OCI-LY7 (cell line): ENCODE measurements at regions not wholly inside any gene's neighbourhood (a gene's known extent, or its start where the extent isn't known, plus 50 kb on each side); places are given as distances from the start of the nearest gene placed in this dataset.

Experiments used
- BruUV-seq: library from RNA; stranded (reverse); fragments of 400-500 nt; replicated peaks from 2 replicates; lab custom pipeline; 2021; lab: Mats Ljungman, UMichigan
- CTCF ChIA-PET: fragments of 300-600 bp; sonication (Branson Sonifier 250); formaldehyde crosslinking; loops from one replicate; lab custom pipeline; 2022; ENCODE audit warnings: antibody characterized with exemption; ENCODE audit not compliant: unreplicated experiment; lab: Charles Lee
- POLR2A ChIA-PET: fragments of 300-600 bp; sonication (Branson Sonifier 250); formaldehyde crosslinking; loops from one replicate; lab custom pipeline; 2022; ENCODE audit warnings: antibody characterized with exemption; lab: Charles Lee
- DNase-seq: peaks from one replicate; pipeline ENCODE4 v3.0.0-alpha.2; 2015; ENCODE audit warnings: low spot score
- H2AFZ ChIP-seq: fragments of 200-600 bp; sonication (generic), shearing (Covaris generic); 2 replicates; pipeline ENCODE4 v1.6.1; 2014; ENCODE audit warnings: mild to moderate bottlenecking, antibody characterized with exemption, low read length, moderate library complexity
- H3K27ac ChIP-seq: fragments of 200-600 bp; sonication (generic); 2 replicates; pipeline ENCODE4 v1.5.1; 2014; ENCODE audit warnings: mixed run types, low read depth, mild to moderate bottlenecking, moderate library complexity, low read length, inconsistent platforms; ENCODE audit not compliant: poor library complexity, severe bottlenecking
- H3K36me3 ChIP-seq: fragments of 200-600 bp; sonication (generic); 2 replicates; pipeline ENCODE4 v1.6.1; 2014; ENCODE audit warnings: mild to moderate bottlenecking, antibody characterized with exemption, low read length, moderate library complexity, mixed read lengths; ENCODE audit not compliant: insufficient read depth
- H3K4me1 ChIP-seq: fragments of 200-600 bp; sonication (generic); 2 replicates; pipeline ENCODE4 v1.5.1; 2014; ENCODE audit warnings: mild to moderate bottlenecking, low read length; ENCODE audit not compliant: insufficient read depth, poor library complexity, severe bottlenecking
- H3K4me2 ChIP-seq: fragments of 200-600 bp; sonication (generic); 2 replicates; pipeline ENCODE4 v1.6.1; 2014; ENCODE audit warnings: mild to moderate bottlenecking, low read length
- H3K4me3 ChIP-seq: fragments of 200-600 bp; sonication (generic); 2 replicates; pipeline ENCODE4 v1.5.1; 2014; ENCODE audit warnings: mild to moderate bottlenecking, low read depth, low read length; ENCODE audit not compliant: poor library complexity, severe bottlenecking
- H3K79me2 ChIP-seq: fragments of 200-600 bp; sonication (generic); 2 replicates; pipeline ENCODE4 v1.6.1; 2016; ENCODE audit warnings: low read depth, mild to moderate bottlenecking, low read length, moderate library complexity, mixed read lengths; ENCODE audit not compliant: insufficient read depth
- H3K9me2 ChIP-seq: fragments of 200-600 bp; sonication (generic); 2 replicates; pipeline ENCODE4 v1.6.1; 2016; ENCODE audit warnings: mild to moderate bottlenecking, low read length, mixed read lengths; ENCODE audit not compliant: insufficient read depth
- H3K9me3 ChIP-seq: fragments of 200-600 bp; sonication (generic); 2 replicates; pipeline ENCODE4 v1.6.1; 2014; ENCODE audit warnings: mild to moderate bottlenecking, mixed run types, low read length, mixed read lengths
- H4K20me1 ChIP-seq: fragments of 200-600 bp; sonication (generic); 2 replicates; pipeline ENCODE4 v1.6.1; 2014; ENCODE audit warnings: mild to moderate bottlenecking, antibody characterized with exemption, low read length, moderate library complexity, mixed read lengths; ENCODE audit not compliant: insufficient read depth
- EZH2phosphoT487 ChIP-seq: fragments of 200-600 bp; sonication (generic); IDR thresholded peaks from 2 replicates; pipeline ENCODE4 v1.6.1; 2018; ENCODE audit warnings: low read depth, borderline replicate concordance, mild to moderate bottlenecking, mixed run types, antibody characterized with exemption, low read length, moderate library complexity, mixed read lengths
- intact Hi-C: fragments of 100-400 bp; cut with micrococcal nuclease; formaldehyde crosslinking; loops from one replicate; pipeline ENCODE4 v1.10.0; 2022; ENCODE audit not compliant: unreplicated experiment
- TF ChIP-seq, protein P1 (sequence below): fragments of 200-600 bp; sonication (generic); conservative IDR thresholded peaks from 2 replicates; pipeline ENCODE4 v1.5.1; 2014; ENCODE audit warnings: mild to moderate bottlenecking, antibody characterized with exemption, low read length, moderate library complexity, mixed read lengths

GRCh38 chr3:167929968-167930367 lies 165.8 kb downstream of the GOLIM4 start:
- ChIA-PET POLR2A (interaction anchor here (0.6 to 0.9 kb wide), 2 partner anchors 99 to 1219 kb away, joined by 3 to 4 read pairs; no protein-coding TSS in a partner anchor), CTCF (no interaction called here)
- Histone ChIP-seq H3K9me2 (no peaks in the 10 kb centered on the region), H3K36me3 (no peaks in the 10 kb centered on the region), H4K20me1 (no peaks in the 10 kb centered on the region), H2AFZ (no peak overlapping the region), H3K4me3 (no peak overlapping the region), H3K79me2 (no peaks in the 10 kb centered on the region), H3K9me3 (no peaks in the 10 kb centered on the region), H3K4me1 (no peaks in the 10 kb centered on the region), H3K27ac (no peak overlapping the region), H3K4me2 (no peak overlapping the region)
- no peak for DNase-seq
- TF ChIP-seq, protein P1, sequence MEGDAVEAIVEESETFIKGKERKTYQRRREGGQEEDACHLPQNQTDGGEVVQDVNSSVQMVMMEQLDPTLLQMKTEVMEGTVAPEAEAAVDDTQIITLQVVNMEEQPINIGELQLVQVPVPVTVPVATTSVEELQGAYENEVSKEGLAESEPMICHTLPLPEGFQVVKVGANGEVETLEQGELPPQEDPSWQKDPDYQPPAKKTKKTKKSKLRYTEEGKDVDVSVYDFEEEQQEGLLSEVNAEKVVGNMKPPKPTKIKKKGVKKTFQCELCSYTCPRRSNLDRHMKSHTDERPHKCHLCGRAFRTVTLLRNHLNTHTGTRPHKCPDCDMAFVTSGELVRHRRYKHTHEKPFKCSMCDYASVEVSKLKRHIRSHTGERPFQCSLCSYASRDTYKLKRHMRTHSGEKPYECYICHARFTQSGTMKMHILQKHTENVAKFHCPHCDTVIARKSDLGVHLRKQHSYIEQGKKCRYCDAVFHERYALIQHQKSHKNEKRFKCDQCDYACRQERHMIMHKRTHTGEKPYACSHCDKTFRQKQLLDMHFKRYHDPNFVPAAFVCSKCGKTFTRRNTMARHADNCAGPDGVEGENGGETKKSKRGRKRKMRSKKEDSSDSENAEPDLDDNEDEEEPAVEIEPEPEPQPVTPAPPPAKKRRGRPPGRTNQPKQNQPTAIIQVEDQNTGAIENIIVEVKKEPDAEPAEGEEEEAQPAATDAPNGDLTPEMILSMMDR: no peak
- no peak for TF ChIP-seq EZH2phosphoT487
- no TSS peak for BruUV-seq
- intact Hi-C loops: no loop called here

- Histone ChIP-seq H3K27ac (no peak overlapping the region), H3K79me2 (no peaks in the 10 kb centered on the region), H3K4me1 (no peaks in the 10 kb centered on the region), H4K20me1 (no peaks in the 10 kb centered on the region), H2AFZ (no peak overlapping the region), H3K9me3 (no peaks in the 10 kb centered on the region), H3K4me3 (no peak overlapping the region), H3K36me3 (no peaks in the 10 kb centered on the region), H3K4me2 (no peak overlapping the region), H3K9me2 (no peaks in the 10 kb centered on the region)
- no TSS peak for BruUV-seq
- CTCF ChIA-PET: no interaction called here
- no peak for TF ChIP-seq EZH2phosphoT487
- TF ChIP-seq, protein P1: no peak
- no peak for DNase-seq
- POLR2A ChIA-PET: interaction anchor here (0.6 to 0.9 kb wide), 4 partner anchors 17 to 809 kb away, joined by 3 to 8 read pairs (median 5); no protein-coding TSS in a partner anchor
- intact Hi-C loops: no loop called here
These were observed 167.3 kb downstream of the GOLIM4 start for GRCh38 chr3:167928381-167928780.

DNA sequence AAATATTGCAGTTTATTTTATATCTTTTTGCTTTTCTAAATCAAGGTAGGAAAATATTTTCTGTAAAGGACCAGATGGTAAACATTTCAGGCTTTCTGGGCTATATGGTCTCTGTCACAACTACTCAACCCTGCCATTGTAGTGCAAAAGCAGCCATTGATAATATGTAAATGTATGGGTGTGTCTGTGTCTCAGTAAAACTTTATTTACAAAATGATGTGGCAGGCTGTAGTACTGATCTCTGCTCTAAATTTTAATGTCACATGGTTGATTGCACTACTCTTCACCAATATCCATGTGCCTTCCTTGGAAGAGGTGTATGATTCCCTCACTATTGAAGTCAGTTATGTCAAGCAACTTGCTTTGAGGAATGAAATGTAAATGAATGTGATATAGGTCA lies 175.0 kb downstream of the GOLIM4 start:
- TF ChIP-seq, protein P1: no peak
- TF ChIP-seq EZH2phosphoT487: no peak
- Histone ChIP-seq H3K36me3 (no peaks in the 10 kb centered on the region), H3K4me2 (no peak overlapping the region), H3K4me1 (no peaks in the 10 kb centered on the region), H4K20me1 (no peaks in the 10 kb centered on the region), H2AFZ (no peak overlapping the region), H3K9me2 (no peaks in the 10 kb centered on the region), H3K79me2 (no peaks in the 10 kb centered on the region), H3K4me3 (no peak overlapping the region), H3K27ac (no peak overlapping the region), H3K9me3 (no peaks in the 10 kb centered on the region)
- intact Hi-C loops: no loop called here
- BruUV-seq: no TSS peak
- DNase-seq: no peak
- CTCF ChIA-PET: no interaction called here
- POLR2A ChIA-PET: interaction anchor here (0.7 kb wide), 2 partner anchors 395 to 453 kb away, joined by 3 to 8 read pairs; no protein-coding TSS in a partner anchor
